HFFc6 (cell line): ENCODE measurements at regions not wholly inside any gene's neighbourhood (a gene's known extent, or its start where the extent isn't known, plus 50 kb on each side); places are given as distances from the start of the nearest gene placed in this dataset.
A peak's percentile ranks its signal among the peaks of the same experiment; 100 is the strongest.

Source experiments
- DNase-seq: peaks from one replicate; pipeline ENCODE4 v3.0.0-alpha.2; 2018
- H3K27ac Mint-ChIP-seq: 2 replicates; pipeline ENCODE4 v1.8.0; 2020; ENCODE audit warnings: mild to moderate bottlenecking, mixed read lengths
- H3K27me3 Mint-ChIP-seq: 2 replicates; pipeline ENCODE4 v1.8.0; 2021; ENCODE audit warnings: mild to moderate bottlenecking, moderate library complexity, mixed read lengths; ENCODE audit not compliant: insufficient read depth
- H3K36me3 Mint-ChIP-seq: 2 replicates; pipeline ENCODE4 v1.8.0; 2021; ENCODE audit warnings: low read depth, mixed read lengths
- H3K4me1 Mint-ChIP-seq: 2 replicates; pipeline ENCODE4 v1.8.0; 2020; ENCODE audit warnings: low read depth, mixed read lengths
- H3K4me3 Mint-ChIP-seq: 2 replicates; pipeline ENCODE4 v1.8.0; 2020; ENCODE audit warnings: mild to moderate bottlenecking, moderate library complexity, mixed read lengths
- H3K9me3 Mint-ChIP-seq: 2 replicates; pipeline ENCODE4 v1.8.0; 2020; ENCODE audit warnings: mild to moderate bottlenecking, mixed read lengths
- CTCF ChIP-seq: fragments of 200-600 bp; sonication (generic); IDR thresholded peaks from 2 replicates; pipeline ENCODE4 v1.5.0; 2021; ENCODE audit warnings: antibody characterized with exemption, mild to moderate bottlenecking

- Mint-ChIP-seq H3K27ac (no peak overlapping the region), H3K4me1 (peaks cover 36% of the 10 kb centered on the region; the same call in 1 of the 2 replicates), H3K36me3 (no peaks in the 10 kb centered on the region), H3K27me3 (0 out of 2 replicates have a peak, but pooled peaks cover 1% of the 10 kb centered on the region), H3K9me3 (peaks cover 5% of the 10 kb centered on the region; the same call in 1 of the 2 replicates), H3K4me3 (no peak overlapping the region)
- no peak for DNase-seq
- no peak for TF ChIP-seq CTCF
These were observed 591.6 kb downstream of the CAAP1 start for GRCh38 chr9:26301046-26301445.

- peaks cover 5% of the 10 kb centered on the region; the same call in 1 of the 2 replicates for H3K9me3 Mint-ChIP-seq
- peaks cover 4% of the 10 kb centered on the region; the same call in 1 of the 2 replicates for H3K27me3 Mint-ChIP-seq
- no peak overlapping the region; the same call in 1 of the 2 replicates for H3K27ac Mint-ChIP-seq
- peak; percentile 29 for DNase-seq
- no peak for TF ChIP-seq CTCF
- H3K36me3 Mint-ChIP-seq = no peaks in the 10 kb centered on the region
- H3K4me1 Mint-ChIP-seq = peaks cover 40% of the 10 kb centered on the region; the same call in 1 of the 2 replicates
- H3K4me3 Mint-ChIP-seq = no peak overlapping the region
These were observed 595.6 kb downstream of the CAAP1 start for GRCh38 chr9:26296910-26297572.

GRCh38 chr9:26292943-26293342 is 599.7 kb downstream of the CAAP1 start:
- Mint-ChIP-seq H3K27me3 (peaks cover 4% of the 10 kb centered on the region; the same call in 1 of the 2 replicates), H3K27ac (peak overlapping the region; percentile 63; the same call in 1 of the 2 replicates), H3K36me3 (peaks cover 10% of the 10 kb centered on the region; the same call in 1 of the 2 replicates), H3K4me1 (peaks cover 37% of the 10 kb centered on the region; the same call in 1 of the 2 replicates), H3K4me3 (no peak overlapping the region; the same call in 1 of the 2 replicates), H3K9me3 (peaks cover 24% of the 10 kb centered on the region)
- TF ChIP-seq CTCF = no peak
- DNase-seq = peak; percentile 54

GRCh38 chr9:26271495-26272122 is 593.4 kb upstream of the TUSC1 start:
- Mint-ChIP-seq H3K9me3 (peaks cover 5% of the 10 kb centered on the region; the same call in 1 of the 2 replicates), H3K36me3 (no peaks in the 10 kb centered on the region), H3K27ac (no peak overlapping the region), H3K4me1 (peaks cover 27% of the 10 kb centered on the region; the same call in 1 of the 2 replicates), H3K27me3 (no peaks in the 10 kb centered on the region), H3K4me3 (no peak overlapping the region)
- no peak for TF ChIP-seq CTCF
- DNase-seq = no peak

- H3K36me3 Mint-ChIP-seq = no peaks in the 10 kb centered on the region
- H3K27me3 Mint-ChIP-seq = no peaks in the 10 kb centered on the region
- no peak for TF ChIP-seq CTCF
- peaks cover 56% of the 10 kb centered on the region; the same call in 1 of the 2 replicates for H3K4me1 Mint-ChIP-seq
- H3K9me3 Mint-ChIP-seq = 0 out of 2 replicates have a peak, but pooled peaks cover 5% of the 10 kb centered on the region
- H3K27ac Mint-ChIP-seq = peak overlapping the region; percentile 43; the same call in 1 of the 2 replicates
- H3K4me3 Mint-ChIP-seq = no peak overlapping the region
- DNase-seq = no peak
These were observed 588.0 kb upstream of the TUSC1 start for GRCh38 chr9:26266146-26266793.
